Stimulated activated CD4-positive, alpha-beta T cell treated with anti-CD3 and anti-CD28 coated beads, Interleukin-15, amount 100 ng/mL, for 48 hours (primary cell): ENCODE measurements at regions not wholly inside any gene's neighbourhood (a gene's known extent, or its start where the extent isn't known, plus 50 kb on each side); places are given as distances from the start of the nearest gene placed in this dataset.

Source experiments
- DNase-seq, 2 donors: peaks; one replicate each; pipeline ENCODE4 v3.0.0-alpha.2; 2020; ENCODE audit warnings: low read depth in 2 of 2

DNA sequence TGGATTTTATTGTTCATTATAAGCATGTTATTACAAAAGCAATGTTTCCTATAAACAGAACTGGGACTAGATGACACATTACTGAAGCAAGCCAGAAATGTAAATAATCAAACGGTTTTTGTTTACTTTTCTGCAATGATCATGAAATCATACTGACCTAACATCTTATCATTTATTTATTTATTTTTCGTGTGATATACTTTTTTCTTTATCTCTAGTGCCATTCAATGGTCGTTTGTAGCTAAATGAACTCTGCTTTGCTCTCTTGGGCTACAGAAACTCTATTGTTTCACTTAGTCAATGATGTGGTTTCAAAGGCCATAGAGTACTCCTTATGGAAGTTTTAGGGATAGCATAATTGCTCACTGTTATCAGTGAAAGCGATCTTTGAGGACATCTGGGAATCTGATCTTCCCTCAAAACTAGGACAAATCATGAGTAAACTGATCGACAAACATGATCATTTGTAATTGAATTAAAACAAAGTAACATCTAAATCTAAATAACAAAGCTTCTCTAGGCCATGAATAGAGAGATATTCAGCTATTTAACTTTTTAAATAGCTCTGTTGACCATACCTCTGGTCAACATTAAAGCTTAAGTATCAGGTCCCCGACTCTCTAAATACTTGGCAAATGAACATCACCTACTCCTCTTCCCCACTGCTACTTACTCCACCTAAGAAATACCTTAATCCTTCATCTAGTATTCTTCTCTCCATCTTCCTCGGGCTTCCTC lies 933.4 kb downstream of the TFAP2A start:
- DNase-seq = no peak

GRCh38 chr6:9468277-9468676 lies 946.6 kb downstream of the TFAP2A start:
- no peak for DNase-seq

DNA sequence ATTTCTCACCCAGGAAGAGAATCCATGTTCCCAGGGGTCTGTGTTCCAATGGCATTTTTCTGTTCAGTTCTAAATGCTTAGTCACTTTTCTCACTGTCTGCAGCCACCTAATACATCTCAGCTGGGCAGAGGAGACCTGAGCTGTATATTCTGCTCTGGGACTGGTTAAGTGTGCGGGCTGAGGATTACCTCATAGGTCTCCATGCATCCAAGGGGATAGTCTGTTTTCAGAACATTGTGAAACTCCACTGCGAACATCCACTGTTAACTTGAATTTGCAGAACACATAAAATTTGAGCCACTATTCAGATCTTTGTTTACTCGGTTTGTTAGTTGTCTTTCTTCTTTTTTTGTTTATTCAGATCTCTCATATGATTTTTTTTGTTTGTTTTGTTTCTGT lies 947.1 kb downstream of the TFAP2A start:
- DNase-seq = no peak

DNA sequence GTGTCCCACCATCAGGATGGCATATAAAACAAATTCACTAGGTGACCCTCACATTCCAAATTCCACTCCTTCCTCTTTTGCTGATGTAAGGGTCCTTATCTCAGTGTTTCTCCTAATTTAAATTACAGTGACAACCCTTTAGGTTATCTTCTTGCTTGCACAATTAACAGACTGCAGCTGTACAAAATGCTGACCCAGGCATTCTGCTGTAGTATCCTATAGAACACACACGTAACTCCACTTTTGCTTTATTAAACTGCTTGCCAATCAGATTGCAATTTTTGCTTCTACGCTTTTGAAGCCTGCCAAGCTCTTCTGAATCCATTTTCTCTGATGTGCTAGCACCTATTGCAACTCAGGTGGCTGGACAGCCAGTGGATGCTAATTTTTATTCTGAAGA lies 950.3 kb downstream of the TFAP2A start:
- DNase-seq = no peak

GRCh38 chr6:9463311-9463710 lies 951.6 kb downstream of the TFAP2A start:
- DNase-seq = no peak

- DNase-seq = no peak
Measured at GRCh38 chr6:9461188-9461587, 953.7 kb downstream of the TFAP2A start.

DNA sequence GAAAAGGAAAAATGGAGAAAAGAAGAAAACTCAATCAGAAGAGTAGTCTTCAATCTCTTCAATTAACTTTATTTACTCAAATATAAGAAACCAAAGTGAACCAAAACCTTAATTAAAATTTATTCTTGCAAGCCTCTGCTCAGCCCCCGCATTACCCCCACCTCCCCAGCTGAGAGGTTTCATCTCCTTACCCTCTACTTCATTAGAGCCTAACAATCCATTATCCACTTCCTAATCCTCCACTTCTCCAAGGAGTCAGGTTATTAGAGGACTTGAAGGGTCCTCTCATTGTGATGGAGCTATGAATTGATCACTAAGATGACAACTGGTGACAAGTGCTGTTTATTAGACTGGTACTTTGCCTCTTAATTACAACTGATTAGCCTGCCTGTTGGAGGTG lies 956.5 kb downstream of the TFAP2A start:
- DNase-seq = no peak

GRCh38 chr6:9455864-9456658 lies 958.8 kb downstream of the TFAP2A start:
- DNase-seq = no peak

- no peak for DNase-seq
Measured at GRCh38 chr6:9439621-9440330, 975.1 kb downstream of the TFAP2A start.

- no peak for DNase-seq
Measured at GRCh38 chr6:9437836-9438235, 977.0 kb downstream of the TFAP2A start.

- no peak for DNase-seq
Measured at GRCh38 chr6:9435281-9435680, 979.6 kb downstream of the TFAP2A start.

DNA sequence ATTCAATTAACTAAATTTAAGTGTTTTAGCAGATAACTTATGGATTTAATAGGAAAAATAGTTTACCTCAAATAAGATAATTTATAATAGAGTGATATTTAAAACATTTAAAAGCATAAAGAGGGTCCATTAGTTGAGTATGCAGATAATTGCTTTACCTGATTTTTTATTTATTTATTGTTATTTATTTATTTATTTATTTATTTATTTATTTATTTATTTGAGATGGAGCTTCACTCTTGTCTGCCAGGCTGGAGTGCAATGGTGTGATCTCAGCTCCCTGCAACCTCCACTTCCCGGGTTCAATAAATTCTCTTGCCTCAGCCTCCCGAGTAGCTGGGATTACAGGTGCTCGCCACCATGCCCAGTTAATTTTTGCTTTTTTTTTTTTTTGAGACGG lies 982.9 kb downstream of the TFAP2A start:
- DNase-seq = no peak

DNA sequence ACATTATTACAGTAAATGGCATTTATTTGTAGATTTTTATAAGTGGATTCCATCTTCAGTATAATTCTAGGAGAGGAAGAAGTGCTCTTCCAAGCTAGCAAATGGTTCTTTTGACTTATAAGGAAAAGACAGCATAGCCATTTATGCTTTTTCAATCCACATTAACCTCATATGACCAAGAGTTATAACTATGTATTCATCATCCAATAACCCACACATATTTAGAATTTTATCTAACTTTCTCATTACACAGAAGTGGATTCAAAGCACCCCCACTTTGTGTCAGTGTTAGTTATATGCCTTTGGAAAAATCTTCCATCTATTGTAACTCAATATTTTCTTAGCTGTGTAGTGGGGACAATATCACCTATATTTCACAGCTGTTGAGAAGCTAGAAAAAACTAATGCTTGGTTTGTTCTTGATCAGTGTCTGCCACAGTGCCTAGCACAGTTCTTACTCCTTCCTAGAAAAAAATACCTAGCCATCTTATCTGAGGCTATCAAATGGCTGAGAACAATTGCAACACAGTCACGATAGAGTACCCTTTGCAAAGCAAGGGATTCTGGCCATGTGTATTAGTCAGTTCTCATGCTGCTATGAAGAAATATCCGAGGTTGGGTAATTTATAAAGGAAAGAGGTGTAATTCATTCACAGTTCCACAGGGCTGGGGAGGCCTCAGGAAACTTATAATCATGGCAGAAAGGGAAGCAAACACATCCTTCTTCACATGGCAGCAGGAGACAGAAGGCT lies 986.3 kb downstream of the TFAP2A start:
- no peak for DNase-seq

- DNase-seq = no peak
Measured at GRCh38 chr6:9422138-9422537, 986.8 kb upstream of the SLC35B3 start.

DNA sequence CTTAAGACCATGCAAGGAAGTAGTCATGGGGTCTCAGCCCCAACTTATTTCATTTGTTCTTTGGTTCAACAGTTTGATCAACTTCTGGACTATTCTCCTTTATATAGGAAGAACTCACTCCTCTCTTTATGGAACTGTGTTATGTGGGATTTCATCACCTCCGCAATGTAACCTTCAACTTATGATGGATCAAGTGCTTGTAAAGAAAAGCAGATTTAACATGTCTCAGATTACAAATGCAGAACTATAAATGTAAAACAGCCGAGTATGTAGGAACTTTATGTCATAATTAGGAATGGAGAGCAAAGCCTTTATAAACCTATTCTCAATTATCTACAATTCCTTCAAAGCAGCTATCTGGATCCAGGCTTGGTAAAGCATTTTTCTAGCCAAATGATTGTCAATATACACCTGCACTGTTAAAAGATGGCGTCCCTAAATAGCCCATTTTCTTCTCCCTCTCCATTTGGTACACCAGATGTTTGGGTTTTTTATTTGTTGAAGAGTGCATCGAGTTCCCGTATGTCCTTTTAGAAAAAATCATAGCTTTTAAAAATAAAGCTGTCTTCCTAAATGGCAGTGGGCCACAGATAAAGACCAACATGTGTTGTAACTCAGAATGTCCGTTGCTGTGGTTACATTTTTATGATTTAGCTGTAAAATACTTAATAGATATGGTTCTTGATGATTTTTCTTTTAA lies 985.1 kb upstream of the SLC35B3 start:
- DNase-seq = no peak

DNA sequence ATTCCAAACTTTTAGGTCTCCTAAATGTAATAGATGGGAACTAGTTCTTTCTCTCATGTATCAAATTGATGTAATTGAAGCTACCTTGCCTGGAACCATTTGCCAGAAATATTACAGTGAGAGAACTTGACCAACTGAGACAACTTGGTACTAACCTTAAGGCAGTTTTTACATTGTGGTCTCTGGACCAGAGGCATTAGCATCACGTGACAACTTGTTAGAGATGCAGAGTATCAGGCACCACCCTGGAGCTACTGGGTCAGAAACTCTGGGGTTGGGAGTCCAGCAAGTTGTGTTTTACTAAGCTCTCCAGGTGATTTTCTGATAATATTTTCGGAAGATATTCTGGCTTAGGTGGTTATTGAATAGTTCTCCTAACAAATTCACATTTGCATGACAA lies 982.1 kb upstream of the SLC35B3 start:
- DNase-seq = no peak

GRCh38 chr6:9412951-9413559 lies 977.7 kb upstream of the SLC35B3 start:
- DNase-seq = peak in 1 of 2 donors; percentile 1

DNA sequence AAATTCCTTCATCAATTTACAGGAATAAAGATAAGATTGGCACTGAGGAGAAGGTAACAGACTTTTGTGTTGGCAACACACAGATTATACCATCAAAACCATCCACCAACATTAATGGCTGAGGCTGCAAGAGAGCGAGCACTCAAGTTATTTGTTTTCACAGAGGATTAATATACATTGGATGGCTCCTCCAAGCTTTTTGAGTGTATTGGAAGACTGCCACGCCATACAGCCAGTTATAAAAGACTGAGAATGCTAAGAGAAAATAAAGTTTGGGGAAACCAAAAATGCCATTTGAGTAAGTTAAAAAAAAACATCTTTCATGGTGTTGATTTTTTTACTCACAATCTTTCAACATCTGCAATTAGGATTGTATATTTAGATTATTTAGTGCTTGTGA lies 973.8 kb upstream of the SLC35B3 start:
- no peak for DNase-seq

GRCh38 chr6:9408402-9409117 lies 973.2 kb upstream of the SLC35B3 start:
- DNase-seq = no peak

DNA sequence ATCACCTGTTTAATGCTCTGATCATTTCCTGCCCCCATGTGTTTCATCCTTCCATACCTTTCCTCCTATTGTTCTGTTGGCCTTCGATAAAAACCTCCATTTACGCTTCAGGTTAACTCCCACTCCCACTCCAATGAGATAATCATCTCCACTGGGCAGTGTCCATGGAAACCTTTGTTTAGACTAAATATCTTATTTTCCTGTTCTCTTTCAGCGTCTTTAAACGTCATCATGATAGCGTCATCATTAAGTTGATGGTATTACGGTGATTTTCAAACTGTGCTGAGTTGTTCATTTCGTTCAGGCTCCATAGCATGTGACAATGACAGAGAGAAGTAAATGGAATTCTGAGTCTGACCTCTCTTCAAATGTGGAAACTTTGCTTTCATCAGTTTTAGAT lies 970.5 kb upstream of the SLC35B3 start:
- DNase-seq = no peak
